ENCODE measurements at regions not wholly inside any gene's neighbourhood (a gene's known extent, or its start where the extent isn't known, plus 50 kb on each side); places are given as distances from the start of the nearest gene placed in this dataset.

- H3K9me3 ChIP-seq (ENCODE audit: insufficient read depth in 2 of 2, low read depth in 1 of 2, low read length in 1 of 2): no peaks in the 10 kb centered on the region
Observed at GRCh38 chr1:56074007-56074651, 505.2 kb downstream of the PLPP3 start.

More at GRCh38 chr1:56074007-56074651, 505.2 kb downstream of the PLPP3 start:
- no peak overlapping the region for H2BK20ac ChIP-seq (ENCODE audit: low read length)
- no peaks in the 10 kb centered on the region for H3K79me1 ChIP-seq (ENCODE audit: low read depth, low read length)
- no peak overlapping the region for H3K9ac ChIP-seq (replicated peaks in 1 of 4; ENCODE audit: extremely low read depth in 1 of 4, low read depth in 3 of 4, low read length in 3 of 4)
- H3K36me3 ChIP-seq (ENCODE audit: control insufficient read depth in 2 of 4, insufficient read depth in 4 of 4, low read length in 3 of 4): no peaks in the 10 kb centered on the region
- FAIRE-seq (no peak), DNase-seq (ENCODE audit: low read depth in 1 of 2, low spot score in 2 of 2) (no peak)
- no peak overlapping the region for H4K5ac ChIP-seq (ENCODE audit: insufficient read length, low read depth, low read length)
- ChIA-PET POLR2A (ENCODE audit: partially characterized antibody) (no interaction called here), CTCF (ENCODE audit: partially characterized antibody) (interaction anchor here (0.8 kb wide), 1 partner anchor 511 kb away, joined by 3 read pairs; no protein-coding TSS in a partner anchor)
- H4K8ac ChIP-seq (ENCODE audit: extremely low read depth, insufficient read depth, low read length): no peak overlapping the region
- H2AK5ac ChIP-seq (ENCODE audit: low read depth, low read length): no peak overlapping the region
- no peak overlapping the region for H3K23ac ChIP-seq (ENCODE audit: insufficient read length)
- H3K56ac ChIP-seq (replicated peaks; ENCODE audit: insufficient read length, low read depth, low read length): no peak overlapping the region
- peaks cover 0 to 1% (median 0%) of the 10 kb centered on the region in 4 experiments; a peak in 1 of 7 replicates for H3K27me3 ChIP-seq (replicated peaks in 1 of 4; ENCODE audit: control insufficient read depth in 3 of 4, extremely low read depth in 1 of 4, insufficient read depth in 3 of 4, low read length in 3 of 4)
- H3K4ac ChIP-seq (replicated peaks; ENCODE audit: insufficient read length, low read depth, low read length): no peak overlapping the region
- TF ChIP-seq SIRT6 (IDR thresholded peaks at IDR 0.05; ENCODE audit: low read length) (no peak), EP300 (IDR thresholded peaks at IDR 0.05; ENCODE audit: borderline replicate concordance in 1 of 2, low read depth in 2 of 2, low read length in 2 of 2) (no peak), CHD2 (IDR thresholded peaks at IDR 0.05; ENCODE audit: low read length) (no peak), SP4 (IDR thresholded peaks at IDR 0.05; ENCODE audit: low read length) (no peak), SIX5 (IDR thresholded peaks at IDR 0.05; ENCODE audit: low read depth, low read length) (no peak), BACH1 (IDR thresholded peaks at IDR 0.05; ENCODE audit: low read length) (no peak), TAF1 (IDR thresholded peaks at IDR 0.05; ENCODE audit: low read depth, low read length) (no peak), JUN (IDR thresholded peaks at IDR 0.05; ENCODE audit: low read depth, low read length) (no peak), MAFK (IDR thresholded peaks at IDR 0.05; ENCODE audit: low read depth, low read length) (no peak), SIN3A (conservative IDR thresholded peaks at IDR 0.05 in 1 of 2, IDR thresholded peaks at IDR 0.05 in 1 of 2; ENCODE audit: low read depth in 1 of 2, low read length in 2 of 2) (no peak), CREB1 (IDR thresholded peaks at IDR 0.05) (no peak), BRCA1 (IDR thresholded peaks at IDR 0.05; ENCODE audit: low read depth, low read length) (no peak), KDM5A (IDR thresholded peaks at IDR 0.05; ENCODE audit: low read length) (no peak), RBBP5 (IDR thresholded peaks at IDR 0.05; ENCODE audit: borderline replicate concordance, low read depth, low read length) (no peak)
- no peak overlapping the region for H3K18ac ChIP-seq (ENCODE audit: extremely low read depth, low read length)
- no peak overlapping the region for H3K27ac ChIP-seq (ENCODE audit: low read depth, low read length)
- H2BK120ac ChIP-seq (replicated peaks; ENCODE audit: low read depth, low read length): no peak overlapping the region
- no peak overlapping the region for H3K4me2 ChIP-seq (ENCODE audit: insufficient read depth in 1 of 2, low read depth in 2 of 2, low read length in 2 of 2)
- no peak overlapping the region for H2AFZ ChIP-seq (ENCODE audit: low read length)
- no peak overlapping the region for H2BK12ac ChIP-seq (ENCODE audit: low read depth, low read length)
- H4K20me1 ChIP-seq (replicated peaks in 1 of 2; ENCODE audit: control insufficient read depth in 1 of 2, insufficient read depth in 2 of 2, low read length in 2 of 2): no peaks in the 10 kb centered on the region
- no peaks in the 10 kb centered on the region for H3K79me2 ChIP-seq (ENCODE audit: control insufficient read depth in 1 of 2, insufficient read depth in 2 of 2, low read length in 2 of 2)
- 89% methylated on average over 6 of the region's 6 CpGs; no CpG with 5 or more reads in 1 of the 2 experiments for whole genome bisulfite sequencing, 2 experiments (ENCODE audit: extremely low coverage in 1 of 2, insufficient coverage in 1 of 2, insufficient read length in 1 of 2, insufficient replicate concordance in 2 of 2, low coverage in 1 of 2, low lambda C conversion rate in 2 of 2, missing lambda C conversion rate in 1 of 2)
- H3K14ac ChIP-seq (ENCODE audit: insufficient read length): no peak overlapping the region
- H2BK15ac ChIP-seq (ENCODE audit: low read length): no peak overlapping the region
- no peak overlapping the region for H3K4me3 ChIP-seq (ENCODE audit: extremely low read depth in 1 of 4, insufficient read depth in 2 of 4, low read depth in 3 of 4, low read length in 4 of 4)
- no peak overlapping the region for H2BK5ac ChIP-seq (ENCODE audit: low read depth, low read length)
- H3K4me1 ChIP-seq (replicated peaks in 1 of 4; ENCODE audit: control insufficient read depth in 3 of 4, insufficient read depth in 4 of 4, low read length in 3 of 4): no peaks in the 10 kb centered on the region
- no peaks in the 10 kb centered on the region for H3K23me2 ChIP-seq (ENCODE audit: low read depth, low read length)
- no peak overlapping the region for H4K91ac ChIP-seq (replicated peaks; ENCODE audit: insufficient read length, low read length)
